ENCODE measurements at regions not wholly inside any gene's neighbourhood (a gene's known extent, or its start where the extent isn't known, plus 50 kb on each side); places are given as distances from the start of the nearest gene placed in this dataset.

DNA sequence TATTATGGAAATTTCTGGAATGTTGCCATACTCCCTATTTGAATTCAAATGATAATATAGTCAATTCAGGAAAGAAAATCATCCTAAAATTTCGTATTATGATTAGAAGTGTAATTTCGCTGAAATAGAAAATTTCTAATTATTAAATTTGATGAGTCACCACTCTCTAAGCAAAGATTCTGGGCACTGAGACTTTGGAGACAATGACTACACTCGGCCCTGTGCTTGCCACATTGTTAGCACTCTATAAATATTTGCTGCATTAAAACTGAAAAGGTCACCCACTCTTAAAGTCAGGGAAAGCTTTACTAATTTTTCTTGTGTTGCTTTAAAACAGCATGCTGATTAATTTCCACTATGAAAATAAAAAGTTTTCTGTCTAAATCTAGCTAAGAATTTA, 240.3 kb downstream of the TLE4 start:
- TF ChIP-seq, protein P1, sequence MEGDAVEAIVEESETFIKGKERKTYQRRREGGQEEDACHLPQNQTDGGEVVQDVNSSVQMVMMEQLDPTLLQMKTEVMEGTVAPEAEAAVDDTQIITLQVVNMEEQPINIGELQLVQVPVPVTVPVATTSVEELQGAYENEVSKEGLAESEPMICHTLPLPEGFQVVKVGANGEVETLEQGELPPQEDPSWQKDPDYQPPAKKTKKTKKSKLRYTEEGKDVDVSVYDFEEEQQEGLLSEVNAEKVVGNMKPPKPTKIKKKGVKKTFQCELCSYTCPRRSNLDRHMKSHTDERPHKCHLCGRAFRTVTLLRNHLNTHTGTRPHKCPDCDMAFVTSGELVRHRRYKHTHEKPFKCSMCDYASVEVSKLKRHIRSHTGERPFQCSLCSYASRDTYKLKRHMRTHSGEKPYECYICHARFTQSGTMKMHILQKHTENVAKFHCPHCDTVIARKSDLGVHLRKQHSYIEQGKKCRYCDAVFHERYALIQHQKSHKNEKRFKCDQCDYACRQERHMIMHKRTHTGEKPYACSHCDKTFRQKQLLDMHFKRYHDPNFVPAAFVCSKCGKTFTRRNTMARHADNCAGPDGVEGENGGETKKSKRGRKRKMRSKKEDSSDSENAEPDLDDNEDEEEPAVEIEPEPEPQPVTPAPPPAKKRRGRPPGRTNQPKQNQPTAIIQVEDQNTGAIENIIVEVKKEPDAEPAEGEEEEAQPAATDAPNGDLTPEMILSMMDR (optimal IDR thresholded peaks at IDR 0.05 in 1 of 3, IDR thresholded peaks at IDR 0.05 in 1 of 3, conservative IDR thresholded peaks at IDR 0.05 in 1 of 3; ENCODE audit: extremely low read depth in 1 of 3, insufficient read depth in 2 of 3, low read length in 3 of 3): no peak
- TF ChIP-seq EZH2 (IDR thresholded peaks at IDR 0.05; ENCODE audit: low read length): no peak
